HG03460 (cell line): ENCODE measurements at regions not wholly inside any gene's neighbourhood (a gene's known extent, or its start where the extent isn't known, plus 50 kb on each side); places are given as distances from the start of the nearest gene placed in this dataset.

Experiments
- ATAC-seq: cut with Tn5 transposase; IDR thresholded peaks from one replicate; pipeline ENCODE4 v1.9.1; 2021; ENCODE audit not compliant: unreplicated experiment

DNA sequence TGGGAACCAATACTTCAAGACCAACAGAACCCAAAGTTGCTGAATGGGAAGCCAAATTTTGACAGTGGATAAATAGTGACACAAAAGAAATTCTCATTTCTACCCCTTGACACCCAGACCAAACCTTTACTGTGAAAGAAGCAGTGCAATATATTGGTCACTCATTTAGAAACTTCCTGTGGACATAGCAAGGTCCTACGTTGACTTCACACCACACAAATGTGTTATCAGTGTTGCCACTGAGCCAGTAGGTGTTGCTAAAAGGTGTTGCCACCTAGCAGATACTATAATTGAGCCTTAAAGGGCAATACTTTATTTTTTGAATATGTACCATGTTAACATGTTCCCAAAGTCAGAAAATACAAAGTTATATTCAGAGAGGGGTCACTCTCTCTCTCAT lies 1008.9 kb upstream of the CDH2 start:
- ATAC-seq: no peak

DNA sequence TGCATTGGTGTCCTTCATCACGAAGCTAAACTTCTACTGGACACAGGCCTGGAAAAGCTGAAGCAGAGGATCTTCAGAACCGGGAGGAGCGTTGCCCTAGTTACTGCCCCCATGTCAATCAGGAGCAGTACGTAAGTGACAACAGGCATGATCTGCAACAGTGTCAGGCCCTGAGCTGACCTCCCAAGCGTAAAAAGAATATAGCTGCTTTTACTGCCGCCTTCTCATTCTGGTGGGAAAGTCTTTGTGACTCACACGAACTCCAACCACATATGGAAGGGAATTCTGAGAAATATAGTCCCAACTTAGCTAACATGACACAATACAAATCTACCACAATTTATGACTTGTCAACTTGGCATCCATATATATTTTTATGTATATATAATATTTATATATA lies 1007.7 kb upstream of the CDH2 start:
- no peak for ATAC-seq

DNA sequence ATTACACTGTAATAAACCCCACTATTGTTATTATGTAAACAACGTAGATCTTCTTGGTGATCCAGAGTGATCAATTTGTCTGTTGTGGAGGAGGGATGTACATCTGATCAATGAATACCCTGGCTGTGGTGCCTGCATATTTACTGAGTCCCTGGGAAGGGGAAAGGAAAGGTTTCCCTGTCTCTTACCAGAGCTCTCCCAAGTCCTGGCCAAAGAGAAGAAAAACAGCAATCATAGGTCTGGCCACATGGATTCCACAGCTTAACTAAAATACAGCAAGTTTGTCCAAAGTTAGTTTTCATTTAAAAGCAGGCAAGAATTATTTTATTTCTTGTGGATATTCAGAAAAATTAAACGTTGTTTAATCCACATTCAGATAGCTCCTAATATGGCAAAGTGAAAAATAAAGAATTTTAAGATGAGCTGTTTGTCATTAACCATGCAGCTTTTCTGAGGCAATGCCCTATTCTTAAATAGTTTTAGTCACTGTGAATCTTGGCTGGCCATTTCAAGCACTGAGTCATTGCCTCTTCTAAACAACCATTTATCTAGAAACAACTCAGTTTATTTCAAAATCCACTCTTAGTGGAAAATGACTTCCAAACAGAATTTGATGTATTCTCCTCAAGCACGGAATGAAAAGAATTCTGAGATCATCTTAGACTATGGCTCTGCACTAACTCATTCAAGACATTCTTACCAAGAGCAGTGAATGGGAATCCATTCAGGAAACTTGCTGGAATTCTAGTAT lies 1004.4 kb upstream of the CDH2 start:
- ATAC-seq: no peak

DNA sequence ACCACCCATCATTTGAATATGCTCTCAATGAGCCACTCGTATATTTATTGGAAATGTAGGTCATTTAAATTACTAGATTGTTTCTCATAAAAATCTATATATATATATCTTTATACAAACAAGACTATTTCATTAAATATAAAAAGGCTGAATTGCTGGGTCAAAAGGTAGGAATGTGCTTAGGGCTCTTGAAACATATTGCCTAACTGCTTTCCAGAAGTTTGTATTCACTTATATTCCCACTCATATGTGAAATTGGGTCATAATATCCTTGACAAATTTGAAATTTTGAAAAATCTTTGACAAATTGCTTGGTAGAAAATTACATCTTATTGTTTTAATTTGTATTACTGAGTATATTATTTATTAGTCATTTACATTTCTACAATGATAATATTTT lies 999.8 kb upstream of the CDH2 start:
- no peak for ATAC-seq

DNA sequence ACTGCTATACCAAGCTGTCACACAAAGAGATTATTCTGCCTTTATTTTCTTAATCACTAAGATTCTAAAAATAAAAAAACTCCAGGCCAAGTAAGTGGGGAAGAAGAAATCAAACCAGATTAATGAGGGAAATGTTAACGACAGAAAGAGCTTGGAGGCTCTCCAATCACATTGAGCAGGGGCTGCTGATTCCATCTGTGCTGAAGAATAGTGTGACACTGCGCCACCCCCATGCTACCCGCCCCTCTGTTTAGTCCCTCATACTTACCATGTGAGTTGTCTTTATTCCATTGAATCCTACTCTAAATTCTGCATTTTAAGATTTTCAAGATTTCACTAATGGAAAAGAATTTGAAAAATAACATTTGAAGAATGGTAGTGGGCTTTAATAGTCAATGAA lies 998.0 kb upstream of the CDH2 start:
- no peak for ATAC-seq

DNA sequence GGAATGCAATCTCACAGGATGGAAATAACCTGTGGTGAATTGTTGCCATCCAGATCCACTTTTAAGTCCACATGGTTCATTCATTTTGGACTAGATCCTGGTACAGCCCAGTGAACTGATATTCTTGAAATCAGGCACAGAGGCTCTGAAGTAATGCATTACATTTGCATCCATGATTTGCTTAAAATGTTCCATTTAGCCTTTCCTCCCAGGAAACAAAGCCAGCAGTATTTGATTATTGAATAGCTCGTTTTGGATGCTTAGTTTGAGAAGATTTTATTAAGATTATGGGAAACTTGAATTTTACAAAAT lies 995.8 kb upstream of the CDH2 start:
- ATAC-seq: no peak

DNA sequence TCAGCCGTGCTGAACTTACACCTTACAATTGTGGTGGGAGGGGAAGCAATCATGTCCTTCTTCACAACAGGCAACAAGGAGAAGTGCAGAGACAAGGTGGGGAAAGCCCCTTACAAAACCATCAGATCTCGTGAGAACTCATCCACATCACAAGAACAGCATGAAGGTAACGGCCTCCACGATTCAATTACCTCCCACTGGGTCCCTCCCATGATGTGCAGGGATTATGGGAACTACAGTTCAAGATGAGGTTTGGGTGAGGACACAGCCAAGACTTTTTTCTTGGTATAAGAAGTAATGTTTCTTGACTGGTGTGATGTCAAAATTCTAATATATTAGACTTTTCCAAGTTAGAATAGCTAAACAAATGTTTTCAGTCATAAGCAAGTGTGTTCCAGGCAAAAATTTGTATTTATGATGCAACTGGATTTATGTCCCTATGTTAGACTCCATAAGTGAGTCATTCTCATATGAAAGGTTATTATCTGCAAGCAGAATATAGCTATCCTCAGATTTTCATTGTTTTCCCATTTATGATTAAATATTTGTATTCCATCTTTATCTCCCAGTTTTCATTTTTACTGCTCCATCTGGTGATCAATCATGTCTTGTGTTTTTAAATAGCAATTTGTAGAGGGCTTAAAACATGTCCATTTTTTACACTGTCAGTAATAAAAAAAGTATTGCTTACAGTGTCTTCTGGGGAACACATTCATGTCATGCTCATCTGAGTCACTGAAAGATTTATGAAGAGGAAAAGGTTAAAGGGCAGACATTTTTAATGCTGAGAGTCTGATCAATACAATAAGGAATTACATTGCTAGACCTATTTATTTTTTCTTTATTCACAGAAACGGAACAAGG lies 995.2 kb upstream of the CDH2 start:
- ATAC-seq: no peak

DNA sequence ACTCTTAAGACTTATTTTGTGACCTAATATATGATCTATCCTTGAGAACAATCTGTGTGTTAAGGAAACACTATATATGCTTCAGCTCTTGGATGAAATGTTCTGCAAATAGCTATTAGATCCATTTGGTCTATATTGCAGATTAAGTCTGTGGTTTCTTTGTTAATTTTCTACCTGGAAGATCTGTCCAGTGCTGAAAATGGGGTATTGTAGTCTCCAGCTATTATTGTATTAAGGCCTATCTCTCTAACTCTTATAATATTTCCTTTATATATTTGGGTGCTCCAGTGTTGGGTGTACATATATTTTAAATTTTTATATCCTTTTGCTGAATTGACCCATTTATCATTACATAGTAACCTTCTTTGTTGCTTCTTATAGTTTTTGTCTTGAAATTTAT lies 992.7 kb upstream of the CDH2 start:
- ATAC-seq: no peak

DNA sequence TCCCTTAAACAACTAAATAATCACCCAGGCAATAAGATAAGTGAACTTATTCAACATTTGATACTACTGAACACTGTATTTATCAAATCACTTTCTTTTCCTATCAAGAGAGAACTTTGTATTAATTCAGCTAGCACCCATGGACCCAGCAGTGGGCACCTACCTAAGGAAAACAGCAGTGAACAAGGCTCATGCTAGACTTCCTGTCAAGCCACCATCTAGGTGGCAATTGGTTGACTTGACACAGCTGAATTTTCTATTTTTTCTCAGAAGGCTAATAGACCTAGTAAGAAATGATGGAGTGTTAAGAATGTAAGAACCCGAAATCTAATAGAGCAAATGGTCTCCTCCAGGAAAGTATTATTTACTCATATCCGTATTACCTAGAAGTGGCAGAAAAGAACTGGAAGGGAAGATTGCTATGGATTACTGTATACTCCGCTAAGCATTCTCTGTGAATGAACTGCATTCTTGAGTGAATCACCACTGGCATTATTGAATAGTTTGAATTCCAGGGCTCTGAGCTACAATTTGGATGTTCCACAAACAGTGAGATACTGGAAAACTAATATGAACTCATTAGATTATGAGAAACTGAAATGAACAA lies 988.2 kb upstream of the CDH2 start:
- no peak for ATAC-seq

DNA sequence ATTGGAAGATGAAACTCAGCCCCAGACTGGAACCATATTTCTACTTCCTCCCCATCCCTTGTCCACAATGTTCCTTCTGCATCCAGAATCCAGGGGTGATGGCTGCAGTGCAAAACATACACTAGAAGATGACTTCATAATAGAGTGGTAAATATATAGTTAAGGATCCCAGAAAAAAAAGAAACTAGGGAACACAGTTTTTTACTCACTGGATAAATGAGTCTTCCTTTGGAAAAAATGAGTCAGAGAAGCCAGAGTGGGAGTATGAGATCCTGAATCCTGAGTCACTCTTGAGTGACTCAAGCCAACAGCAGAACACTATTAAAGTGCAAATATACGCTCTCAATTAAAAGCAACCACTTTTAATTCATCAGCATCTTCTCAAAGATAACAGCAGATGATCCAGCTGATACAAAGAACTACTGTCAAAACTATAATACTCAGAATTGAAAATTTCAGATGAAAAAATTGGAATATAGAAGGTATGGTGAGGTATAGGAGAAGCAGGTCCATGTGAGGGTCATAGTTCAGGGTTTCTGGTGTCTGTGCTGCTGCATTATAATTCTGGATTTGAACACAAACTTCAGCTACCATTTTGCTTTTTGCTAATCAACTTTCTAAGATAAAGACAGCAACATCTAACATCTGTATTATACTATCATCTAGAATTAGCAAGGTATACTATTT lies 987.2 kb upstream of the CDH2 start:
- ATAC-seq: no peak

DNA sequence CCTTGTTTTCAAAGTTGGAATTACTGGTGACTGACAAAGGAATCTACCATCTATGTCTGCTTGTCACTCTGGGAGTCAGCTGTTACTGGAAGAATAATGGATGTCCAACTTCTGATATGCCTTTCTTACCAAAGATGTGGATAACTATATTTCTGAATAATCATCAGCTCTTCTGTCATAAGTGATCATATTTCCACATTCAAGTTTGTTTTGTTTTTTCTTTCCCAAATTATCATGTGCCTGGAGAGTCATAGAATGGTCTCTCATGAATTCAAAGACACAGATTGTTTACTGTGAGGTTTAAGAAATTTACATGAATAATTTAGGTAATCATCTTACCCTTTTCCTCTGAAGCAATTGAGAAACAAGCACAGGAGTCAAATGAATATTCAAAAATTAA lies 986.7 kb upstream of the CDH2 start:
- ATAC-seq: no peak

DNA sequence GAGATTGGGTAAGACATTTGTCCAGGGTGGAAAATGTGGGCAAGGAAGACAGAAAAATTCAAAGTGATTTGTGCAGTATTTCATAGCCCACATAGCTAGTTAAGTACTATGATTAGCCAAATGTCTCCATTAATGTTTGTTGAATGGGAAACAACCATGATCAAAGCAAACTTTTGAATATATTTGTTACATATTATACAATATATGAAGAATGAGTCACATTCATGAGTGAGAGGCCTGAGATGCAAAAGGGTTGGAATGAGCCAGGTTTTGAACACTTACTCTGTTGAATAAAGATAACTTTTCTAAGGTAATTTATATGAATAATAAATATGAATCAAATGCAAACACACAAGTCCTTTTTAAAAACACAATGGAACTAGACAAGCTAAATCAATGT lies 984.5 kb upstream of the CDH2 start:
- no peak for ATAC-seq

DNA sequence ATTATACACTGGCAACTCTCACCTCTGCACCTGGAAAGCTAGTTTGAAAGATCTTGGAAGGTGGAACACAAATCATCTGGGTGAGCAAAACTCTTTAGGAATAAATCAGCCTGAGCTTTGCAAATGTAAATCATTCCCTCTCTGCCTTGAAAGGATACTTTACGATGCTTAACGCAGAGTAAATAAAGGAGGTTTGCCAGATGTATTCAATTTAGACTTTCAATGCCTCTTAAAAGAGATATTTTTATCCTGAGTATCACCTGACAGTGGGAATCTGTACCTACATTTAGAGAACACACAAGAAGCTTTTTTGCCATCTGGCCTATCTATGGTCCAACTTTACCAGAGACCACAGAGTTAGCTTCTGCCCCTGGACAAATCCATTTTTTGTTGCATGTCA lies 983.2 kb upstream of the CDH2 start:
- no peak for ATAC-seq

DNA sequence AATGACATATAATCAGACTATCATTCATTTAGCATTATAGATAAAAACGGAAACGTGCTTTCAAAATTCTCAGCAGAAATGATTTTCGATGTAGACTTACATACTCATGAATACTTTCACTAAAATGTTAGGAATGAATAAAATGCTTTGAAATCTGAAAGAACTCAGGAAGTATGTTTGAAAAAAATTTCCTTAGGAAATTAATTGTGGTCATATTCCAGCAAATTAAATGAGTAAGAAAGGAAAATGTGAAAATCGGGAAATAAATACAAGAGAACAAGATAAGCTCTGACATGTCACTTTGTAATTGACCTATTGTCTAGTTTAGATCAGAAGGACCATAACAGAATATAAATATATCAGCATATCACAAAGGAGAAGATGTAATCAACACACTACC lies 981.0 kb upstream of the CDH2 start:
- no peak for ATAC-seq

DNA sequence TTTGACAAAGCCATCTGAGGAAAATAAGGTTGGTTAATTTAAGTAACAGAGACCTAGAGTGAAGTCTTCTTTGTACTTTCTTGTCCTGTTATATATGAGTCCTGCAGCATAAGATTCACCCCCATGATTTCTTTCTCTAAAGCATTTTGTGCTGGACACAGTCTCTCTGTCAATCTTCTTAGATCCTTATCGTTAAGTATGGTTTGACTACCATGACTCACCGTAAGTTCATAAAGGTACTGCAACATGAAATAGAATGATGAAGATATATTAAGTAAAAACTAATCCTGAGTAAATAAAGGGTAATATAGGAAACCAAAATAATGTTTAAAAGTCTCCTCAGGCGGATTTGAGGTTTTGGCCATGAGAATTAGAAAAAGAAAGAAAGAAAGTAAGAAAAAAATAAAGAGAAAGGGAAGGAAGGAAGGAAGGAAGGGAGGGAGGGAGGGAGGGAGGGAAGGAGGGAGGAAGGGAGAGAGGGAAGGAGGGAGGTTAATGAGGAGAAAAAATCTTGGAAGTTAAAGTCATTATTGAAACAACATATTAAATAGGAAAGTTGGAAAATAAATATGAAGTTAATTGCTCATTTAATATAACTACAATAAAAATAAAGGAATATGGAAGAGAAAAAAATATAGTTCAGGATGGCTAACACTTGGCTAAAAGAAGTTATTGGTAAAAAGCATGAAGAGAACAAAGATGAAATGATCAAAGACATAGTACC lies 980.3 kb upstream of the CDH2 start:
- no peak for ATAC-seq

DNA sequence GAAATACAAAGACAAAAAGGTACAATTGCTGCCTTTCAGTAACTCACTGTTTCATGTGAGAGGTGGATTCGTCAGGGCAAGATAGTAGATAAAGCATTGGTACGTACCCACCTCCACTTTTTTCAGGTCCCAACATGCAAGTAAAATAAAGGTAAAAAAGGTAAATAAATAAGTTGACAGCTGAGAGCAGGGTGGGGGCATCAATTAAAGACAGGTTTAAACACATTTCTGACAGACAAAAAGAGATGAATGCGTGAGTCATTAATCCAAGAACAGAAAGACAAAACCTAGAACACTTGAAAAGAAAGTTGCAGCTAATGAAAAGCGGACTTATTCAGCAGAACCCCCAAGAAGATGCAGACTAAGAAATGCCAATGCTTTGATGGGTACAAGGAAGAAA lies 979.6 kb upstream of the CDH2 start:
- no peak for ATAC-seq

DNA sequence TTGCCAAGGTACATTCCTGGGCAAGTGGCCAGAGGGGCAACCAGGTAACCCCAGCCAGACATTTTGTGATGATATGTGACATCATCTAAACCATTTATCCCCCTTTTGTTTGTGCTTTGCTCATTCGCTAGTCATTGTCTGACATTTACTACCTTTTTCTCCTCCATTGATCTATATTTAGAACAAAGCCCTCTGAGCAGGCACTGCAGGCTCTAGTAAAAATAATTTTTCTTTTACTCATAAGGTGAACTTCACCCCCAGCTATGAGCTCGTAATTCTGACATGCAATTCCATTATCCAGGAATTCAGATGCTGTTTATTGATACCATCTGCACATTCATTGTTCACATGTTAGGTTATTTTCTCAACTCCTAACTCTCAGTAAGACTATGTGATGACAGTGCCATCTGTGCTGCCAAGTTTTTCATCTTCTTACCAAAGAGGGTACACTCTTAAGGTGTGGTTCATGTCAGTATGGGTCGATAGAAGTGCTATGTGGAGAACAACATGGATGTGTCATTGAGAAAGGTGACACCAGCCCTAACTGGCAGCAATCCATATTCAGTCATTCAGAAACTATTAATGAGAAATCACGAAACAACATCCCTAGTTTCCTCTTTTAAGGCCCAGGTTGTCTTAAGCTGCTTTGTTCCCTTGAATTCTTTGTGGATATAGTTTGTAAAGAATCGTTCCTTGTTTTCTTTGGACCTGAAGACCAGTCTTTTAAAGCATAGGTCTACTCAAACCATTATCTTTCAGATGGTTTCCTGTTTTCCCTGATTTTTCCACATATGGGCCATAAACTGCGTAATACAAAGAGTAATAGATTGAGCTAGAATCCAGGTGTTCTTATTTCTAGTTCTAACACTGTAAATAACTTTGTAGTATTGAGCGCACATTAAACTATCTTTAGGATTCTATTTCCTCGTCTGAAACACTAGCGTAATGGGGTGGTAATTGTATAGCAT lies 978.1 kb upstream of the CDH2 start:
- ATAC-seq: no peak

DNA sequence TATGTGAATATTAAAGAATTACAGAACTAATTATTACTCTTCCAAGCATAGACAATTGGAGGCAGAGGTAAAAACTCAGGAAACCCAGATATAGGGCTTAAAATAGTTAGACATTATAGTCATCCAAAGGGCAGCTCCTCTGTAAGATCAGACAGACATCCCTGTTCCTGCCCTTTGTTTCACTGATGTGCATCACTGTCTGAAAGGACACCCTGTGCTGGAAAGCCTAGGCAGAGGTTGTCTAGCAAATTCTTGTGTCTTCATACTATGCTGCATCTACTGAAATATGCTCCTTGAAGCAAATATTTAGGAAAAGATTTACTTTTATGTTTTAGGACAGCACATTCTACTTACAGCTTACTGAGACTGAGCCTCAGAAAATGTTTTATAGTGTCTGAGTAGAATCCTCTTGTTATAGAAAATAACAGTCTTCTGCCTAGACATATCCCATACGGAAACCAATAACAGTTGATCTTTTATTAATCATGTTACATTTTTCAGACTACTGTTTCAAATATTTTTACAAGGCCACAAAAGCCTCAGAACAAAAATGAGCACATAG lies 977.3 kb upstream of the CDH2 start:
- no peak for ATAC-seq

DNA sequence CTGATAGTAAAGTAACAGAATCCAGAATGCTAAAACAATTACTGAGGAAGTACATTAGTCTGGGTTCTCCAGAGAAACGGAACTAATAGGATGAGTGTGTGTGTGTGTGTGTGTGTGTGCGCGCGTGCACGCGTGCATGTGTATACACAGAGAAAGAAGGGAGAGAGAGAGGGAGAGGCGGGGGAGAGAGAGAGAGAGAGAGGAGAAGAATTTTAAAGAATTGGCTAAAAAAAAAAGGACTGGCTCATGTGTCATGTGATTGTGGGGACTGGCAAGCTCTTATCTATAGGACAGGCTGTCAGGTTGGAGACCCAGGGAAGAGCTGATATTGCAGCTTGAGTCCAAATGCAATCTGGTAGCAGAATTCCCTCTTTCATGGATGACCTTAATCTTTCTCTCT lies 976.2 kb upstream of the CDH2 start:
- no peak for ATAC-seq

DNA sequence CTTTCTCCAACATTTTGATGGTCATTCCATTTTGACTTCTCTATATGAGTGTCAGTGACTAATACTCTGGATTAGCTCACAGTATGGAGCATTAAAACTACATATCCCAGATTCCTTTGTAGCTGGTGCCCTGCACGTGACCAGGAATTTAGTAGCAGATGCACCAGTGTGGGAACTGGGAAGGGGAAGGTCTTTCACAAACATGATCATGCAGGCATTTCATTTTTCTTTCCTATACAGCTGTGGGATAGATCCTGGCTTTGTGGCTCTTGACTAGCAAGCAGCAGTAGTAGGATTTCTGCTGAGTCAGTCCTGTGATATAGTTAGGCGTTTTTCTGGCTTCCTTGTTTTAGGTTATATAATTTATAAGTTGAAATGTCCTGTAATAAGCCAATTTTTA lies 971.0 kb upstream of the CDH2 start:
- no peak for ATAC-seq
